SW 1271 (cell line): ENCODE measurements at regions not wholly inside any gene's neighbourhood (a gene's known extent, or its start where the extent isn't known, plus 50 kb on each side); places are given as distances from the start of the nearest gene placed in this dataset.
"Not testable (repeated sequence)": the region's sequence is repeated elsewhere in the genome, so short reads cannot be mapped to it uniquely, and the experiment has no call there.

Experiments
- DNase-seq, 2 experiments: peaks; one replicate each; lab custom pipeline; 2025; lab: John Stamatoyannopoulos, UW

DNA sequence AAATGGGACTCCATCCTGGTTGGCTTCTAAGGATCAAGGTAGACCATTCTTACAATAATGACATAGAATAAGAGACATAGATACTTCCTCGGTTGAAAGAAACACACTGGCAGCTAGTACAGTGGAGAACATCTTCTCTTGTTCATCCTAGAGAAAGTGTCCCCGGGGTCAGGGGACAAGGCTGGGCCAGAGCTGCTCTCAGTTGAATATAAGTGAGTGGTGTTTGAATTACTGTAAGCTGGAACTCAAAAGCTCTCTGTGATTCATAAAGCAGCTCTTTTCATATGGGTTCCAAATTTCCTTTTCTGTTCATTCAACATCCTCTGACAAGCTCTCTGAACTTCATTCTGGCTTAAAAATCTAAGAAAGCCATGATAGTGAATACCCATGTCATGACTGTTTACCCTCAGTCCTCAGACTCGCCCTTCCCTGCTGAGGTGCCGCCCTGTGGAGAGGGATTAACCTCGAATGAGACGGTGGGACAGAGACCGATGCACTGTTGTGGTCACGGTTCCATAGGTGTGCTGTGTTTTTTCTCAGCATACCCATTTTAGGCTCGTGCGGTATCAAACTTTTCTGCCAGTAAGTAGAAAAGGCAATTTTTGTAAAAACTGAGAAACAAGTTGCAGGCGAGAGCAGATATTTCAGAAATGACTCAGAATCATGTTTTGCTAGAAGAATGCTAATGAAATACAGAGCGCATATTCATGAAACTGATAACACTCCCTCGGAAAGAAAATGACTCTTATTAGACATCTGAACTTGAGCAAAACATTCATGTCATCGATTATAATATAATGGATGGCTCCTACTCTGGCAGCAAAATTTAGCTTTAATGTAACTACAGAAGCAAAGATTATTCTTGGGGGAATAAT lies 351.1 kb downstream of the ANAPC1 start:
- not testable (repeated sequence) for DNase-seq

DNA sequence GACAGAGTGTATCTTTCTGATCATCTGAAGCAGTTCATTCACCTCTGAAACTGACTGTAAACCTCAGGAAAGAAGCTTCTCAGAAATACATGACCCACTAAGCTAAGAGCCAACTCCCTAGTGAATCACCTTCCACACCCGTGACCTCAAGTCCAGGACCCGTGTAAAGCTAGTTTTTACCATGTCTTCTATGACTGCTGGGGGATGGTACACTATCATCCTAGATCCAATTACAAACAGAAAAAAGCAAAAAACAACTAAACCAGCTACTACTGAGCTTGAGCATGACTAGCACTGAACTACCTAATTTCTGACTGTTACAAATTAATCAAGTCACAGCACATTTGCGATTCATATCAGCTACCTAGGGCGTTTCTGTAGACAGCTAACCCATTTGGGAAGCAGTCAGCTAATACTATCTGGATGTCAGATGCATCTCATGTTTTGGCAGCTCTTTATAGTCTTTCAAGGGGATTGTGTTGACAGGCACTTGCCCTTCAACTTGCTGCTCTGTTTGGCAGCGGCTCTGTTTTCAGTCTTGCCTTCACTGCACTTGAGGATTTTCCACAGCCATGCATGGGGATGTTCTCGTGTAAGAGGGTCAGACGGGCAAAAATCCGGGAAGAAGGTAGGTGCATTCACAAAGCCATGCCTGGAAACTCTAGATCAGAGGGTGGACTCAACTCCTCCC lies 350.3 kb downstream of the ANAPC1 start:
- DNase-seq, result not testable (repeated sequence)

DNA sequence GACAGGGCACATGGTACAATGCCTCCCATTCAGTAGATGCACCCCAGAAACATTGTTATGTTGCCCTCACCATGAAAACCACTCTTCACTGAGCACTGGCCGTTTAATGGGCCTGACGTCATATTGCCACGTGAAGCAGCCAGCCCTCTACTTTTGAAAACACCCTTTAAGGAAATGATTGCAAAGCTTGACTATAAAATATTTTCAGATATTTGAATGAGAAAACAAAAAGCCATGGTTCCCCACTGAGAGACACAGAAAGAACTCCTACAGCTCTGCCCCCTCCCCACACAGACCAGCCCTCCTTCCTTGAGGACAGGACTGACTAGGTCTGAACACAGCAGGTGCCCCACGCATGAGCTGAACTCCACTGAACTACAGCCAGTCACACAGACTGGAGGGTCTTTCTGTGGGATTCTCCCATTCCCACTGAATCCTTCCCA lies 349.1 kb downstream of the ANAPC1 start:
- no peak for DNase-seq

DNA sequence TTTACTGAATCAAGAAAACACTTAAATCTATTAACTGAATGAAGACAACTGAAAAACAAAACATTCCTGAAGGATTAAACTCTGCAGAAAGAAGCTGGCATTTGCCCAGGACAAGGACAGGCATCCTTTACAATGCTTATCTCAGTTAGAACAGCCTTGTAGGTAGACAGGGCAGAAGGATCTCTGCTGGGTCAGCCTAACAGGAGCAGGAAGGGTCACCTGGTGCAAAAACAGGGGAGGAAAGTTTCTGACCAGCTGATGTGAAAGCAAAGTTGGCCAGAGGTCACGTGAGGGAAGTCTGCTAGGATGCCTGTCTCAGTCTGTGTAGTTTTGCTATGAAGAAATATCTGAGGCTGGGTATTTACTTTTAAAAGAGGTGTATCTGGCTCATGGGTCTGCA lies 348.6 kb downstream of the ANAPC1 start:
- DNase-seq, result no peak

DNA sequence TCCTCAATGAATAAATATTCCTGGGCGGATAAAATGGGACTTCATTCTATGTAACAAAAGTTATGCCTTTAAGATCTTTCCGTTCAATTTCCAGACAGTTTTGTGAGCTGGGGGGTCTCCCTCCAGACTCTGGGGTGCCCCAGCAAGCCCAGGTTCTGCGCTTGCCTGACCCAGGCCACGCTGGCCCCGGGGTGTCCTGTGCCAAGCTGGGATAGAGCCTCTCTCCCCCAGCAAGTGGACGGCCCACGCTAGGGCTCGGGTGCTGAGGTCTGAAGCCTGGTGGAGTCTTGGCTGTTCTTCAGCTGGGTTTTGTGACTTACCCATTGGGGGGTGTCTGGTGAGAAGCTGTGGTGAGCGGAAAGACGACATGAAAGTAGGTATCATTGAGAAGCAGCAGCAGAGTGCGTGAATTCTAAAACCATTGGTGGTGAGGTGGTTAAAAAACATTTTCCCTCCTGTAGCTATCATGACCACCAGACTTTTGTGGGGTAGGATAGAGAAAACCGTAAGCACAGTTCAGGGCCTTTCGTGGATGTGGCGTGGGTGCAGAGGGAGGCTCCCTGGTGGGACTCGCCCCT lies 346.8 kb downstream of the ANAPC1 start:
- no peak for DNase-seq

DNA sequence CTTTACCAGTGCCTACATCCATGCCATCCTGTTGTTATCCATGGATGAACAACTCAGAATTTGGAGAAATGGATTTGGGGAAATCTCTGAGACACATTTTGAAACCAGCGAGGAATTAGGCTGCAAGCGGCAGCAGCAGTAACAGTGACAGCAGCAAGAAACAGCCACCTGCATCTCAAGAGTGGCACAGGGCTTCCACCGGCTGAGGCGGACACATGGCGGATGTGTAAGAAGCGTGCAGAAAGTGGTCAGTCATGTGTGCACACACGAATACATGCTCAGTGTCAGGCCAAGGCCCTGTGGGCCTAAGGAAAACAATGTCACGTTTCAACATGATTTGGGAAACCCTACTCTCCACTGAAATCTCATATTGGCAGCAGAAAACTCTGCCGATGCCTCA lies 344.0 kb downstream of the ANAPC1 start:
- DNase-seq, result not testable (repeated sequence)

DNA sequence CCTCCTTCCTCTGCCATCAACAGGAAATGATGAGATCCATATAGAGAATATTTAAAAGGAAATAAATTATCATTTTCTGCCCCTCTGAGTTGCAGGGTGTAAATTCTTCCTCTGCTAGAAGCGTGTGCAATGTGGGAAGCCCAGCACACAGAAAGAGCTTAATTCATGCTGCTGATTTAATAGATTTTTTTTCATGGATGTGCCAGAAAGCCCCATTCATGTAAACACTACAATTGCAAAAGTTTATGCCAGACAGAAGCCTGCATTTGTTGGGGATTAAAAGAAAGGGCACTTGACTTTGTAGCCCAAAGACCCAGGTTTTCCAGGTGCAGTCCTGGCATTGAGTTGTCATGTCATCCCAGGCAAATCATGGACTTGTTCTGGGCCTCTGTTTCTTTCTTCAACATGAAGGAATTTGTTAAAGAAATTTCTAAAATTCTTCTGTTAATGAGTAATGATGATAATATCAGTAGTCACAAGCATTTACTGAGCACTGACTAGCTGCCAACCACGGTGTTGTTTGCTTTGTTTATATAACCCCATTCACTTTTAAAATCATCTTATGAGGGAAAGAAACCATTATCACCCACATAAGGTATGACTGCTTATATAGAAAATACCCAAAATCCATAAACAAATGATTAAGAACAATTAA lies 341.7 kb downstream of the ANAPC1 start:
- DNase-seq, result not testable (repeated sequence)

DNA sequence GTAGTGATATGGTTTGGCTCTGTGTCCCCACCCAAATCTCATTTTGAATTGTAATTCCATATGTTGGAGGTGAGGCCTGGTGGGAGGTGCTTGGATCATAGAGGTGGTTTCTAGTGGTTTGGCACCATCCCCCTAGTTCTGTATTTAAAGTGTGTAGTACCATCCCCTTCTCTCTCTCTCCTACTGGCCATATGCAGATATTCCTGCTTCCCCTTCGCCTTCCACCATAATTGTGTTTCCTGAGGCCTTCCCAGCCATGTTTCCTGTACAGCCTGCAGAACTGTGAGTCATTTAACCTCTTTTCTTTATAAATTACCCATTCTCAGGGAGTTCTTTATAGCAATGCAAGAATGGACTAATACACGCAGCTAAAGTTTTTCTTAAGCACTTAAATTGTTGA lies 340.0 kb downstream of the ANAPC1 start:
- DNase-seq, result not testable (repeated sequence)

DNA sequence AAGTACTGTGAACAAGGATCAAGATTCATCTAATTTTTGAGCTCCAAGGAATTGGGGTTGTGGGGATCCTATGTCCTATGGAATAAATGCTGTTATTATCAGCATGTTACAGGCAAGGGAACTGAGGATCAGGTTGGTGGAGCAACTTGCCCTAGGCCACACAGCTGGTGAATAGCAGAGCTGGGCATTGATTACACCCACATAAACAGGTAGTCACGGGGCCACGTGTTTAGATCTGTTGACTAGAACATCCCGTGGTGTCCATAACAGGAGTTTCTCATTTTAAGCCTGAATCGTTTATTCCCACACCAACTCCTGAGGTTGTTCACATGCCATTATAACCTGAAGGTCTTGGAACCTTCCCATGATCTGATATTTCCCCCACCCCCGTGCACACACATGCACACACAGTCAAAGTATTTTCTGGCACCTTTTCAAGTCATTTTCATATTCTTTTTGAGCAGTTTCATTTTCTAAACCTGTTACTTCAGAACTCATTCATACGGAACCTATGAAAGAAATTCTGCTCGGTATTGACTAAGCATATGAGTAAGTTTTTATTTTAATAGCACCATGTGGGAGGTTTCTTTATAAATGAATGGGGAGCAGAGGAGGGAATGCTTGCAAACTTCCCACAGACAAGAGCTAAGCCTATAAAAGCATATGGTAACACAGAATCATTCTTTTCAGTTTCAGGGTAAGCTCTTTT lies 338.1 kb downstream of the ANAPC1 start:
- DNase-seq, result not testable (repeated sequence)

DNA sequence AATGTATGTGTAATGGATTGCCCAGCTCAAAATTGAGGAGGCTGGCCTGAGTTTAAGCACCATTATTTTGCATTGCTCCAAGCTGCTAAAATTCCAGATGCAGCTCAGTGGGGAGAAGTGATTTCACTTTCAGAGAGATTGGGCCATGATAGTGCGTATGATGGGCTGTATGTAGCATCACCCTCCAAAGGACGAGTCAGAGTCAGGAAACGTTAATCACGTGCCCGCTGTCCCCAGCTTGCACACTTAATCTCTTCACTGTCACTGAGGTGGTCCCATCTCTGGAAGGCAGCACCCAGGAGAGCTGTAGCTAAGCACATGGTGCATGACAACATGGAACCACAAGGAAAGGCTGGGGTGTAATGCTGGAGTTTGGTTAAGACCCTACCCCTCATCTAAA lies 337.4 kb downstream of the ANAPC1 start:
- DNase-seq, result not testable (repeated sequence)

DNA sequence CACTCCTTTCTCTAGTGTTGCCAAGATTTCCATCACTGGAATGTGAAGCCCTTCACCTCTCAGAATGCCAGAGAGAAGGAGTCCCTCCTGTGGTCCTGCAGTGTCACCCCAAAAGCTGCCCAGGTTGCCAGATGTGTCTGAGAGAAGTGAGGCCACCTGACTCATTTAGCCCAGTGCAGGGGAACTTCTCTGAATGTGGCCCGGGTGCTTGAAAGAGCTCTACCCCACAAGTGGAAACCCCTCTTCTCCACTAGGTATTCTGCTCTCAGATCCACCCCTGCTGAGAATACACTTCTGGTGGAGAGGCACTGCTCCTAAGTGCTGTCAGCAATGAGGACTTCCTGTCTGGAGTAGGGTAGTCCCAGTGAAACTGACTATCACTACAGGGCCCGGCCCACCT lies 334.8 kb downstream of the ANAPC1 start:
- not testable (repeated sequence) for DNase-seq

DNA sequence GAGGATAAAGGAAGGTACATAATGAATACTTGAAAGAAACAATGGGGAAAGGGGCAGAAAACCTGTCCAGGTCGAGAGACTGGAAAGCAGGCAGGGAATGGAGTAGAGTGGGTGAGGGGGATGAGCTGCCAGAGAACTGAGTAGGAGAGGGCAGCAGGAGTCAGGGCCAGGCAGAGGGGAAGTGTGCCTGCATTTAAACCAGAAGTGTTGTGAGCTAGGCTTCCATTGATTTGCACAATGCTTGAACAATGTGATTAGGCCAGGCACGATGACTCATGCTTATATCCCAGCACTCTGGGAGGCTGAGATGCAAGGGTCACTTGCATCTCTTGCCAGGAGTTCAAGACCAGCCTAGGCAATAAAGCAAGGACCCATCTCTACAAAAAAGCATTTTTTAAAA lies 332.6 kb downstream of the ANAPC1 start:
- DNase-seq, result not testable (repeated sequence)

DNA sequence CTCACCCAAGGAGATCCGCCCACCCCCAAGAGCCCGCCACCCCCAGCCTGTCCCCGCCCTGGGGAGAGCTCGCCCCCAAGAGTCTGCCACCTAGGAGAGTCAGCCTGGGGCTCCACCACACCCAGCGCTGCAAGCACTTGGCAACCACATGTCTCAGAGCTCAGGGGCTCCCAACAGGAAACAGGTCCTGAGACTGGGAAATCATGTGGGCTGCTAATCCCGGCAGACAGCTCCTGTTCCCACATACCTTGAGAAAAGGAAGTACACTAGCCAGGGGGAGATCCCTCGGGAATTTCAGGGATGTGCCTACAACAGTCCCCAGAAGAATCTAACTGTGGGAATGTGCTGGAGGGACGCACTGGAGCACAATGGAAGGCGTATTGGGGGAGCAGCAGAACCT lies 331.4 kb downstream of the ANAPC1 start:
- DNase-seq, result not testable (repeated sequence)

DNA sequence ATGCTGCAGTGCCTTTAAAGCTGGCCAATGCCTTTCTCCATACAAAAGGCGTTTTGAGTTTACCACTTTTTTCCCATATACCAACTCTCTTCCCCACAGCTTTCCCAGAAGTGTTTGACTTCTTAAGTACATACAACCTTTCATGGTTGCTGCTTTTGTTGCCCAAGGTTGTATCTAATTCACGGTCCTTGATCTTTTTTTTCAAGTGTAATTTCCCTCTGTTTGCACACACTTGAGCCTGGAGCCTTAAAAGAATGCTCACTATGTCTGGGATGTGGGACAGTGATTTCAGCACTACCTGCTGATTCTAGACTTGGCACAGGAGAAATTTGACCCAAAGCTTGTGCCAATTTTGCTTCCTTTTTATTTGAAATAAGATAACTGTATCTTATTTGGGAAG lies 324.7 kb downstream of the ANAPC1 start:
- DNase-seq, result not testable (repeated sequence)

DNA sequence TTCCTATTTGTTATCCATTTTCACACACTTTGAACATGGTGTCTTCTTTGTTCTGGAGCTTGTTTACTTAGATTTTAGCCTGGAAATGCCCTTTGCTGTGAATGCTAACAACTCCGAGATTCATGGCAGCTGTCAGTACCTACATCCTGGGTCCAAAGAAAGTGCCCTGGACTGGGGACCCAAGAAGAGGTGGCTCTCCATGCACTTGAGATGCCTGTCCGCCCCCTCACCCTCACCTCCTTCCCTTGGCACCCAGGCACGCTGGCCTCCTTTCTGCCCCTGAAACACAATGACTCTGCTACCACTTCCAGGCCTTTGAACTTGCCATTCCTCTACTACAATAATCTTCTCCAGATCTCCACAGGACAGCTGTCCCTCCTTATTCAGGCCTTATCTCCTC lies 324.2 kb downstream of the ANAPC1 start:
- not testable (repeated sequence) for DNase-seq

DNA sequence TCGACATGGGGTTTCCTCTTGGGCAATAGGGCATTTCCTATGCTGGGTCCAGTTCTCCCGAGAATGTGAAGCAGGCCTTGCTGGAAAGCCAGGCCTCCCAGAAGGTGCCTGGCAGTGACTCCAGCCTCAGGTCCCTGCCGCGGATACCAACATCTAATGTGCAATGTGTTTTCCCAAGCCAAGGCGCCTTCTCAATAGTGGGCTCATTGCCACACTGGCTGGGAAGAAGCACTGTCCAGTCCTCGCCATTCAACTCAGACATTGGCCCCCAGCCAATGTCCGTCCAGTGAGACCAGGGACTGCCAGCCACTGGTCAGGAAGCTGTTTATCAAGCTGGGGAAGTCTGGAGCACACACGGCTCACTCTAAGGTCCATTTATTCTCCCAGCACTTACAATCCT lies 317.9 kb downstream of the ANAPC1 start:
- DNase-seq, result not testable (repeated sequence)

DNA sequence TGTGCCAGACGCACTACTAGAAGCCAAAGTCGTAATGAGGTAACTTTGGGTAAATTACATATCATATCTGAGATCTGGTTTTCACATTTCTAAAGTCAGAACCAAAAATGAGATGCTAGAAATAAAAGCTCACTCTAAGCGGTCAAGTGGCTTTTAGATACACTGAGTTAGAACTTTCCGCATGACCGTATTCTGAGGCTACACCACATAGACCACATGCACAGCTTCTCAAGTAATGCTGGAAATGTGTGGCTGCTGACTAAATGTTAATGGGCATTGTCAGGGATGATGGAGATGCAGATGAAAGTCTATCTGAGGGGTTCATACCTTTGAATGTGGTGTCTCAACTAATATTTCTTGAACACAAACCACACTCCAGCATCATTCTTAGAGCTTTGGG lies 316.8 kb downstream of the ANAPC1 start:
- not testable (repeated sequence) for DNase-seq

DNA sequence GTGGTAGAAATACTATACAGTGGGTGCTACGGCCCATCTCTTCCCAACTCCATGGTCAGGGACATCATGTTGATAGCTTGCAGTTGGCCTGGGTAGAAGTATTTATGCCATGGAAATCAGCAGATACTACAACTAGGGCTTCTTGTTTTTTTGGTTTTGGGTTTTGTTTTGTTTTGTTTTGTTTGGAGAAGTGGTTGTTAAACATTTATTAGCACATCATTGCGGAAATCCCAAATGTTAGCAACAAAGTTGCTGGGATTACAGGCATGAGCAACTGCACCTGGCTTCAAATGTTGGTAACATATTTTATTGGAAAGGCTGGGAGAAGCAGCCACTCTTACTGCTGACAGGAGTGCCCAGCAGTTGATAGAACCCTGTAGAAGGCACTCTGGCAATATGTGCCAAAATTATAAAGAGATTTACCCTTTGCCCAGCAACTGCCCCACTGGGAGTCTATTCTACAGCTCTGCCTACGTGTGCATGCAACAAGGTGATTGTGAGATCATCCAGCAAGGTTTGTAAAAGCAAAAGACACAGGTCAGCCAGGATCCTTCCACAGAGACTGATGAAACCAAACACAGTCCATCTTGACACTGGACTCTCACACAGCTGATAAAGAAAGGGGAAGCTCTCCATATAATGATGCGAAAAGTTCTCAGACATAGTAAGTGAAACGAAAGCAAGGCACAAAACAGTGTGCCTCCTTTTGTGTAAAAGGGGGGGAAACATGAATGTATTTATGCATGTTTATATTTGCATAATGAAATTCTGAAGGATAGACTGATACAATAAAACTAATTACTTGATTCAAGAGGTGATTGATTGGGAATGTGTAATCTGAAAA lies 314.4 kb downstream of the ANAPC1 start:
- DNase-seq, result not testable (repeated sequence)

DNA sequence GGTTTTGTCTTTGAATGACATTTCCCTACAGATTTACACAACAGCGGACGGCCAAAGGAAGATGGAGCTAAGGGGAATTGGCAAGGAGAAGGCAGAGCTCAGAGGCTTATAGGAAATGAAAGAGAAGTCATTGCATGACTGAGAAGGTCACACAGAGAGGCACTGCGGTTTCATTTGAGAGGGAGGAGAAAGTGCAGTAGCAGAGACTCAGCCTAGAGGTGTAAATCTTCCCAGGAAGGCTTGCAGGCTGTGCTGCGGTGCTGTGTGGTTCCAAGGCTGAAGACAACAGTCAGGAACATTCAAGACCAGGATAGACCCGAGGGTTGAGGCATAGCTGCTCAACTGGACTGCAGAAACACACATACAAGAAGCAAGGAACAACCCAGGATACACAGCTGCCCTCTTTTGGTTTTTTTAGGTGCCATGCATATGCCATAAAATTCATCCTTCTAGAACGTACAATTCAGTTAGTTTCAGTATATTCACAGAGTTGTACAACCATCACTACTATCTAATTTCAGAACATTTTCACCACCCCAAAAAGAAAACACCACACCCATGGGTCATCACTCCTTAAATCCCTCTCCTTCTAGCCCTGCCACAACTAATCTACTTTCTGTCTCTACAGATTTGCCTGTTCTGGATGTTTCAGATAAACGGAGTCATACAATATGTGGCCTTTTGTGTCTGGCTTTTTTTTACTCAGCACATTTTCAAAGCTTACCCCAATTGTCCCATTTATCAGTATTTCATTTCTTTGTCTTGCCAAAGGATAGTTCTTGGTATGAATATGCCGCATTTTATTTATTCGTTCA lies 313.5 kb downstream of the ANAPC1 start:
- not testable (repeated sequence) for DNase-seq

DNA sequence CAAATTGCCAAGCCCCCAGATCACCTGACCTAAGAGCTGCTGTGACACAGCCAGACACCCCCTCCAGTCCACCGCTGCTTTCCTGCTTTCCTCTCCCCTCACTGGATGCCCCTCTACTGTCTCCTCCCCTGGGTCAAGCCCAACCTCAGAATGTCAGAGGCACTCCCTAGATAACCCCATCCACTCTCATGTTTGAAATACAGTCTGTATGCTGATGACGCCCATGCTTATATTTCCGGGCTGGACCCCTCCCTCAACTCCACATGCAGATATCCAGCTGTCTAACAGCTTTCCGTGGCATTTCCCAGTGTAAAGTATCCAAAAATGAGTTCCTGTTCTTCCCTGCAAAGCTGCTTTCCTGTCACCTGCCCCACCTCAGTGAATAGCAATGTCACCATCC lies 309.2 kb downstream of the ANAPC1 start:
- DNase-seq, result not testable (repeated sequence)
